Ascending aorta (tissue), 2 donors: ENCODE measurements at regions not wholly inside any gene's neighbourhood (a gene's known extent, or its start where the extent isn't known, plus 50 kb on each side); places are given as distances from the start of the nearest gene placed in this dataset.
"Not testable (repeated sequence)": the region's sequence is repeated elsewhere in the genome, so short reads cannot be mapped to it uniquely, and the experiment has no call there.

ENCODE experiments used
- DNase-seq, 2 donors: peaks; one replicate each; pipeline ENCODE4 v3.0.0-alpha.2; 2019; ENCODE audit warnings: low spot score in 2 of 2
- H3K27ac ChIP-seq, 2 donors: fragments of 200-600 bp; sonication (generic); one replicate each; pipeline ENCODE4 v1.5.1; 2016 to 2017; ENCODE audit warnings: mild to moderate bottlenecking in 1 of 2
- H3K27me3 ChIP-seq: fragments of 200-600 bp; sonication (generic); one replicate; pipeline ENCODE4 v1.5.1; 2017
- H3K36me3 ChIP-seq, 2 donors: fragments of 200-600 bp; sonication (generic); one replicate each; pipeline ENCODE4 v1.5.1; 2016
- H3K4me1 ChIP-seq, 2 donors: fragments of 200-600 bp; sonication (generic); one replicate each; pipeline ENCODE4 v1.5.1; 2016 to 2017; ENCODE audit warnings: mild to moderate bottlenecking in 1 of 2
- H3K4me3 ChIP-seq, 2 donors: fragments of 200-600 bp; sonication (generic); one replicate each; pipeline ENCODE4 v1.5.1; 2016 to 2017; ENCODE audit warnings: mild to moderate bottlenecking in 1 of 2
- H3K9me3 ChIP-seq, 2 donors: fragments of 200-600 bp; sonication (generic); one replicate each; pipeline ENCODE4 v1.5.1; 2016
- CTCF ChIP-seq, 3 experiments: fragments of 200-600 bp in 2 of 3; fragments of 450-650 bp in 1 of 3; sonication (generic) in 2 of 3; IDR thresholded peaks; one replicate each; pipeline ENCODE4 v1.5.1; 2016 to 2019; ENCODE audit warnings: antibody characterized with exemption in 3 of 3, mild to moderate bottlenecking in 1 of 3, moderate library complexity in 1 of 3
- intact Hi-C: fragments of 100-400 bp; cut with DNase I; formaldehyde crosslinking; loops from one replicate; pipeline ENCODE4 v1.15.1; 2023

- Histone ChIP-seq H3K27ac (no peak overlapping the region), H3K4me3 (no peak overlapping the region), H3K9me3 (no peaks in the 10 kb centered on the region), H3K27me3 (no peaks in the 10 kb centered on the region), H3K36me3 (no peaks in the 10 kb centered on the region), H3K4me1 (no peaks in the 10 kb centered on the region)
- no peak for DNase-seq
- intact Hi-C loops: no loop called here
- TF ChIP-seq CTCF (IDR thresholded peaks at IDR 0.05): no peak
Measured at GRCh38 chr2:60213865-60214625, 339.4 kb downstream of the BCL11A start.

- Histone ChIP-seq H3K4me3 (no peak overlapping the region), H3K4me1 (no peaks in the 10 kb centered on the region), H3K36me3 (no peaks in the 10 kb centered on the region), H3K27ac (no peak overlapping the region), H3K27me3 (no peaks in the 10 kb centered on the region), H3K9me3 (no peaks in the 10 kb centered on the region)
- no peak for TF ChIP-seq CTCF (IDR thresholded peaks at IDR 0.05)
- intact Hi-C loops: no loop called here
- DNase-seq: no peak
Measured at GRCh38 chr2:60212181-60212945, 341.1 kb downstream of the BCL11A start.

GRCh38 chr2:60189006-60189405 is 364.4 kb downstream of the BCL11A start:
- H3K27ac ChIP-seq, H3K36me3 ChIP-seq, H3K4me1 ChIP-seq, DNase-seq, H3K4me3 ChIP-seq, H3K9me3 ChIP-seq, intact Hi-C loops, H3K27me3 ChIP-seq: not testable (repeated sequence)

- no peak for TF ChIP-seq CTCF (IDR thresholded peaks at IDR 0.05)
- no peak for DNase-seq
- no peaks in the 10 kb centered on the region for H3K36me3 ChIP-seq
Measured at GRCh38 chr2:60175290-60175689, 378.2 kb downstream of the BCL11A start.

GRCh38 chr2:60174146-60174545 is 379.3 kb downstream of the BCL11A start:
- TF ChIP-seq CTCF (IDR thresholded peaks at IDR 0.05): no peak
- H3K27me3 ChIP-seq: no peaks in the 10 kb centered on the region
- no peaks in the 10 kb centered on the region for H3K36me3 ChIP-seq
- no peaks in the 10 kb centered on the region for H3K9me3 ChIP-seq
- intact Hi-C loops: no loop called here
- DNase-seq: no peak
- H3K4me1 ChIP-seq: no peaks in the 10 kb centered on the region
- H3K27ac ChIP-seq: no peak overlapping the region
- no peak overlapping the region for H3K4me3 ChIP-seq

More at GRCh38 chr2:60175290-60175689, 378.2 kb downstream of the BCL11A start:
- intact Hi-C loops: no loop called here
- Histone ChIP-seq H3K27ac (no peak overlapping the region), H3K4me3 (no peak overlapping the region), H3K27me3 (no peaks in the 10 kb centered on the region), H3K9me3 (no peaks in the 10 kb centered on the region), H3K4me1 (no peaks in the 10 kb centered on the region)

GRCh38 chr2:60172801-60173200 is 380.7 kb downstream of the BCL11A start:
- Histone ChIP-seq H3K9me3 (no peaks in the 10 kb centered on the region), H3K36me3 (no peaks in the 10 kb centered on the region), H3K4me3 (no peak overlapping the region), H3K27me3 (no peaks in the 10 kb centered on the region), H3K27ac (no peak overlapping the region), H3K4me1 (no peaks in the 10 kb centered on the region)
- DNase-seq: no peak
- TF ChIP-seq CTCF (IDR thresholded peaks at IDR 0.05): no peak
- intact Hi-C loops: no loop called here
